MCF 10A (cell line): ENCODE measurements at regions not wholly inside any gene's neighbourhood (a gene's known extent, or its start where the extent isn't known, plus 50 kb on each side); places are given as distances from the start of the nearest gene placed in this dataset.

Experiments used
- BruUV-seq: library from RNA; stranded (reverse); fragments of 400-500 nt; replicated peaks from 2 replicates; lab custom pipeline; 2021; lab: Mats Ljungman, UMichigan
- CTCF ChIA-PET: fragments of 300-600 bp; sonication (Branson Sonifier 250); formaldehyde crosslinking; extraction: SDS; loops from one replicate; lab custom pipeline; 2021; ENCODE audit warnings: antibody characterized with exemption, inconsistent platforms; lab: Yijun Ruan, JAX
- POLR2A ChIA-PET: fragments of 300-600, 350-650 bp; sonication (Branson Sonifier 250); formaldehyde crosslinking; extraction: SDS; loops from one replicate; lab custom pipeline; 2020; ENCODE audit warnings: antibody characterized with exemption, inconsistent platforms; lab: Yijun Ruan, JAX
- DNase-seq: peaks from one replicate; pipeline ENCODE4 v3.0.0-alpha.2; 2018; ENCODE audit not compliant: unreplicated experiment
- H3K27ac Mint-ChIP-seq: one replicate; pipeline ENCODE4 v1.8.0; 2022; ENCODE audit warnings: mild to moderate bottlenecking, low read depth, mixed read lengths; ENCODE audit not compliant: unreplicated experiment
- H3K27me3 Mint-ChIP-seq: one replicate; pipeline ENCODE4 v1.8.0; 2022; ENCODE audit warnings: mixed read lengths; ENCODE audit not compliant: insufficient read depth, unreplicated experiment
- H3K36me3 Mint-ChIP-seq: one replicate; pipeline ENCODE4 v1.8.0; 2022; ENCODE audit warnings: mild to moderate bottlenecking, moderate library complexity, mixed read lengths; ENCODE audit not compliant: insufficient read depth, unreplicated experiment
- H3K4me1 Mint-ChIP-seq: one replicate; pipeline ENCODE4 v1.8.0; 2022; ENCODE audit warnings: mixed read lengths; ENCODE audit not compliant: insufficient read depth, unreplicated experiment
- H3K4me3 Mint-ChIP-seq: one replicate; pipeline ENCODE4 v1.8.0; 2022; ENCODE audit warnings: mild to moderate bottlenecking, moderate library complexity, mixed read lengths; ENCODE audit not compliant: unreplicated experiment
- H3K9me3 Mint-ChIP-seq: one replicate; pipeline ENCODE4 v1.8.0; 2022; ENCODE audit warnings: mixed read lengths; ENCODE audit not compliant: unreplicated experiment
- CTCF ChIP-seq: fragments of 200-600 bp; IDR thresholded peaks from one replicate; pipeline ENCODE4 v1.8.0; 2022; ENCODE audit warnings: antibody characterized with exemption, mild to moderate bottlenecking; ENCODE audit not compliant: unreplicated experiment
- intact Hi-C: fragments of 100-400 bp; cut with micrococcal nuclease; formaldehyde crosslinking; loops from 2 replicates; pipeline ENCODE4 v1.14.1; 2022

GRCh38 chr12:59164226-59164625 lies 243.9 kb upstream of the LRIG3 start:
- ChIA-PET POLR2A (interaction anchor here (0.7 kb wide), 1 partner anchor 1045 kb away, joined by 3 read pairs; no protein-coding TSS in a partner anchor), CTCF (interaction anchor here (0.5 to 6.2 kb wide), 22 partner anchors 9 to 1172 kb away, joined by 3 to 35 read pairs (median 4); no protein-coding TSS in a partner anchor)
- BruUV-seq: no TSS peak
- no peaks in the 10 kb centered on the region for H3K36me3 Mint-ChIP-seq
- no peaks in the 10 kb centered on the region for H3K27me3 Mint-ChIP-seq
- no peaks in the 10 kb centered on the region for H3K4me1 Mint-ChIP-seq
- TF ChIP-seq CTCF: no peak
- no peak overlapping the region for H3K4me3 Mint-ChIP-seq
- no peak for DNase-seq
- no peak overlapping the region for H3K27ac Mint-ChIP-seq
- H3K9me3 Mint-ChIP-seq: no peaks in the 10 kb centered on the region
- intact Hi-C loops: loop anchor here (2.0 kb wide), 1 partner anchor 817 kb away; no protein-coding TSS in a partner anchor

GRCh38 chr12:59158681-59159080 lies 238.4 kb upstream of the LRIG3 start:
- no TSS peak for BruUV-seq
- no peak for DNase-seq
- Mint-ChIP-seq H3K9me3 (peaks cover 18% of the 10 kb centered on the region), H3K36me3 (no peaks in the 10 kb centered on the region), H3K27me3 (no peaks in the 10 kb centered on the region), H3K4me3 (no peak overlapping the region), H3K4me1 (no peaks in the 10 kb centered on the region), H3K27ac (no peak overlapping the region)
- TF ChIP-seq CTCF: no peak
- intact Hi-C loops: no loop called here
- CTCF ChIA-PET: interaction anchor here (0.6 to 1.8 kb wide), 6 partner anchors 8 to 630 kb away, joined by 3 to 8 read pairs (median 3); no protein-coding TSS in a partner anchor
- POLR2A ChIA-PET: no interaction called here

- Mint-ChIP-seq H3K27ac (no peak overlapping the region), H3K27me3 (no peaks in the 10 kb centered on the region), H3K4me1 (no peaks in the 10 kb centered on the region), H3K9me3 (peaks cover 18% of the 10 kb centered on the region), H3K4me3 (no peak overlapping the region), H3K36me3 (no peaks in the 10 kb centered on the region)
- intact Hi-C loops: no loop called here
- ChIA-PET POLR2A (no interaction called here), CTCF (interaction anchor here (0.6 to 1.8 kb wide), 4 partner anchors 8 to 631 kb away, joined by 3 to 8 read pairs (median 6); no protein-coding TSS in a partner anchor)
- no peak for TF ChIP-seq CTCF
- DNase-seq: no peak
- BruUV-seq: no TSS peak
These were observed 237.8 kb upstream of the LRIG3 start for GRCh38 chr12:59158066-59158465.

GRCh38 chr12:59155448-59155847 lies 235.1 kb upstream of the LRIG3 start:
- H3K4me1 Mint-ChIP-seq: peaks cover 6% of the 10 kb centered on the region
- H3K36me3 Mint-ChIP-seq: no peaks in the 10 kb centered on the region
- H3K9me3 Mint-ChIP-seq: peaks cover 18% of the 10 kb centered on the region
- no TSS peak for BruUV-seq
- DNase-seq: no peak
- H3K27me3 Mint-ChIP-seq: no peaks in the 10 kb centered on the region
- no peak for TF ChIP-seq CTCF
- intact Hi-C loops: no loop called here
- H3K27ac Mint-ChIP-seq: no peak overlapping the region
- ChIA-PET POLR2A (no interaction called here), CTCF (interaction anchor here (1.4 kb wide), 1 partner anchor 41 kb away, joined by 6 read pairs; no protein-coding TSS in a partner anchor)
- no peak overlapping the region for H3K4me3 Mint-ChIP-seq
